ENCODE measurements at regions not wholly inside any gene's neighbourhood (a gene's known extent, or its start where the extent isn't known, plus 50 kb on each side); places are given as distances from the start of the nearest gene placed in this dataset.

DNA sequence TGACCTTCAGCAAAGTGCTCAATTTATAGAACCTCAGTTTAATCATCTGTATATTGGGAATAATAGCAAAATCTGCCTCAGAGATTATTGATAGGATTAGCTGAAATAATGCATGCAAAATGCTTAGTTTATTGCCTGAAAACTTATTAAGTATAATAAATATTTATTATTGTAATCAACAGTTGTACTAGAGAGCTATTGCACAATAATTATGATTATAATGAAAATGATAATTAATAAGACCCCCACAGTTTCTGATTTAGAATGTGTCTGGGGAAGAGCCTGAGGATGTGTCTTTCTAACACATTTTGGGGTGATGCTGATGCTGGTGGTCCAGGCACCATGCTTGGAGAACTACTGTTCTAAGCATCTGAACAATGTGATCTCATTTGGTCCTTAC is 419.6 kb downstream of the NPIPA7 start:
- DNase-seq: no peak

GRCh38 chr16:16805809-16806208 is 426.9 kb downstream of the NPIPA7 start:
- no peak for DNase-seq

GRCh38 chr16:16815641-16816040 is 436.7 kb downstream of the NPIPA7 start:
- no peak for DNase-seq

- DNase-seq: no peak
Measured at GRCh38 chr16:16817196-16817595, 438.3 kb downstream of the NPIPA7 start.

- DNase-seq: no peak
Measured at GRCh38 chr16:16821261-16821660, 442.3 kb downstream of the NPIPA7 start.

DNA sequence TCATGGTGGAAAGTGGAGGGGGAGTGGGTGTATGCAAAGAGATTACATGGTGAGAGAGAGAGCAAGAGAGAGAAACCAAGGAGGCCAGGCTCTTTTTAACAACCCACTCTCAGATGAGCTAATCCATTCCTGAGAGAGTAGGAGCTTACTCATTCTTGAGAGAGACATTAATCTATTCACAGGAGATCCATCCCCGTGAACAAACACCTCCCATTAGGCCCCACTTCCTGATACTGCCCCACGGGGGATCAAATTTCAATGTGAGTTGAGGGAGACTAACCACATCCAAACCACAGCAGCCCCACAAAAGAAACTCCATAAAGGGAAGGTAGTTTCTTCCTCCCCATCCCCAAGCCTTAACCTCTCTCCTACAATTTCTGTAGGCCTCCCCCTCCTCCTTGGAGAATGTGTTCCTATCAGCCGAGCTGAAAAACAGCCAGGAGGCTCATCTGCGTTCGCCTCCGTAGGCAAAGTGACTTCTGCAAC is 450.0 kb downstream of the NPIPA7 start:
- no peak for DNase-seq

DNA sequence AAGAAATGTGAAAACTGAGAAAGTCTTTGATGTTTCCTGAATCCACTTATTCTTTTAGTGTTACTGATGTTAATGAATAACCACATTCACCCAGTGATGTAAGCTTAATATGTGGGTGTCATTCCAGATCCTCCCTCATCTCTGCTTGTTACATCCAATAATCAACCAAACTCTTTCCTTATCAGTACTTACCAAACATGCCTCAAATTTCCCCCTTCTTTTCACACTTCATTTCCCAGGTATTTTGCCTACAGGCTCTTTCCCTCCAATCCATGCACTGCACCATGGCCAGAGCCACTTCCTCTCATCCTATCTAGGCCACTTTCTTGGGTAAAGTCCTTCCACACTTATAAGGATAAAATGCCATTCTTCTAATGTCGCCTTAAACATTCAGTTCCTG is 451.5 kb downstream of the NPIPA7 start:
- no peak for DNase-seq

DNA sequence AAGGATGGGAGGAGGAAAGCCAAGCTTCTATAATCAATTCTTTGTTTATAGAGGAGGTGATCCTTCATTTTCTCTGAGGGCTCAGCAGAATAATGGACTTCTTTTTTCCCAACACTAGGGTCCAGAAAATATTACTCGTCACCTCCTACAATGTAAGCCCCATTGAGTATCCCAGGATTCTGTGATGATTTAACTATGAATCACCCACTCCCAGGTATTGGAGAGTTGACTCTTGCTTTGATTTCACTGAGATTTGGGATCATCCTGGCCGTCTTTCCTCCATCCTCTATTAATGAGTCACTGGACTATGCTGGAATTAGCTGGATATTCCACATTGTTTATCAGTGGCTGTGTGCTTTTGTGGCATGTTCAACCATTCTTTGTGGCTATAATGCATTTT is 452.0 kb downstream of the NPIPA7 start:
- no peak for DNase-seq

DNA sequence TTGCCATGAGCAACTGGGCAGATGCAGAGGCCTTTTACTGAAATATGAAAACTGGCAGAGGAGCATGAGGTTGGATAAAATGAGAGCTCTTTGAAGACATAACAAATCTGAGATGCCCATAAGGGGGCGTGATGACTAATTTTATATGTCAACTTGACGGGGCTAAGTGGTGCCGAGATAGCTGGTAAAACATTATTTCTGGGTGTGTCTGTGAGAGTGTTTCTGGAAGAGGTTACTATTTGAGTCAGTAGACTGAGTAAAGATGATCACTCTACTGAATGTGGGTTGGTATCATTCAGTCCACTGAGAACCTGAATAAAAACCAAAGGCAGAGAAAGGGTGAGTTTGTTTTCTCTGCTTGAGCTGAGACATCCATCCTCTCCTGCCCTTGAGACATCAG is 454.2 kb downstream of the NPIPA7 start:
- DNase-seq: no peak

DNA sequence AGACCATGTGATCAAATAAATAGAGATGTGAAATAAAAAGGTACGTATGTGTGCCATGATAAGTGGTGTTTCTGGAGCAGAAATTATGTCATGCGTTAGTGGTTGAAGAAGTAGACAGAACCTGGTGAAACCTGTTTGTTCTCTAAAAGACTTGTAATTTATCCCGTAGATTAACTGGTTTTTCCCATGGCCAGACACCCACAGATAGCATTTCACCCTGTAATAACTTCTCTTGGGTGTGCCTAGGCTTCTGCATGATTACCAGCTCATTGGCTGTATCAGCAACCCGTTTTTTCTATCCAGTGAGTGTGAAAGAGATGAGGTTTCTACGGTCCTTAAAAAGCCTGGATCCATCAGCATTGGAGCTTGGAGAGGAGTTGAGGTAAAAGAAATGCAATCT is 471.3 kb downstream of the NPIPA7 start:
- no peak for DNase-seq

DNA sequence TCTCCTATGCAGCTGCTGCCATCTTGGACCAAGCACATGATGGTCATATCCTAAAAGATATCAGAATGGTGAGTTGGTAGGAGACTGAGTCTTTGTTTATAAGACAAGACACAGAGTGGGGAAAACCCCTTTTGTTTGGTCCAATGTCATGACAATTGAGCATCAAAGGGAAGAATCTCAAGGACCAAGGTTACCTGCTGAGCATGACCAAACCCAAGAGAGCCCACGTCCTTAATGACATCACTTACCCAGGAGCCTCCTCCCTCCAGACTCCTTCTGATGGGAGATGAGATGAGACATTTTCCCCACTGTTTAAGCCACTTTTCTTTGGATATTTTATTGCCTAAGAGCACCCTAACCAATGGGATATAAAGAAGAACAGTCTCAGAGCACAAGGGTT is 478.1 kb downstream of the NPIPA7 start:
- DNase-seq: no peak

- no peak for DNase-seq
Measured at GRCh38 chr16:16857603-16858283, 478.8 kb downstream of the NPIPA7 start.

DNA sequence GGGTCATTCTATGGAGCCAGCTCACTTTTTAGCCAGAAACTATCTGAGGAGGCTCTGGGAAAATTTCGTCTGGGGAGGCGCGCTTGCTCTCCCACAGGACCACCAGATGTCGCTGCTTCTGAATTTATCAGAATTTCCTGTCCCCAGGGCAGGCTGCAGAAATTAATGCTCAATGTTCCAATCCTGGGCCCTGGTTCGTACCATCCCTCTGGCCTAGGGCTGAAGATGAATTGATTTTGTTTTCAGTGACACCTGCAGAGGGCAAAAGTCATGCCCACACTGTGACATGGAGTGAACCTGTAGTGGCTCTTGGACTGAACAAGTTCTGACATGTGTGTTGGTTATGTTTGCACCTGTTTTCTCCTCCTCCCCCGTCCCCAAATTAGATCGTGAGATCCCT is 482.6 kb downstream of the NPIPA7 start:
- DNase-seq: peak; percentile 57

DNA sequence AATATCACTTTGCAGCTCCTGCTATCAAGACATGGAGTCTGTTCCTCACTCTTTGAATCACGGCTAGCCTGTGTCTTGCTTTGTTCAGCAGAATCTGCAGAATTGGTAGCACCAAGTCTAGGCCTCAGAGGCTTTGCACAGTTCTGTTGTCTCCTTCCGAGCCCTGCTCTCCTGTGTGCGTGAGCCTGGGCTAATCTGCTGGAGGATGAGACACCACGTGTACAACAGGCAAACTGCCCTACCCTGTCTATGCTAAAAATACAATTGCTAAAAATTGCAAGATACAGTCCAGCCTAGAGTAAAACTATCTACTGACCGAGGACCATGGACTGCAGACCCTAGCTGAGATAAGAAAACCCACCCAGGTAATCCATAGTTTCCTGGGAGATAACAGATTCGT is 484.7 kb downstream of the NPIPA7 start:
- no peak for DNase-seq

GRCh38 chr16:16864536-16864935 is 485.6 kb downstream of the NPIPA7 start:
- no peak for DNase-seq

- no peak for DNase-seq
Measured at GRCh38 chr16:16865374-16865773, 486.4 kb downstream of the NPIPA7 start.

- no peak for DNase-seq
Measured at GRCh38 chr16:16867973-16868372, 489.0 kb downstream of the NPIPA7 start.

DNA sequence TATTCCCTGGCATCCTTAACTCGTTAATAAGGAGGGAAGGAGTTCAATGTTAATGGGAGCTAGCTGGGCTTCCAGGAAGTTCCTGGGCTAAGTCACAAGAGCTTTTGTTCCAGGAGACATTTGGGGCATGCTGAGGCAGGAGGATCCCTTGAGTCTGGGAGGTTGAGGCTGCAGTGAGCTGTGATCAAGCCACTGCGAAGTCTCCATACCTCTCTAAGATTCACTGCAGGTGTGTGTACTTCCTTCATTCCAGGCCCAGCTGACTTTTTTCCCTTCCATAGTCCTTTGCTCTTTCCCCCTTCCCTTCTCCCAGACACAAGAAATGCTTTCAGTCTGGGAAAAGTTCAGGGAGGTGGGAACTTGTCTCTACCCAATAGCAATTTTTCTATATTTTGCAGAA is 489.8 kb downstream of the NPIPA7 start:
- DNase-seq: no peak

- no peak for DNase-seq
Measured at GRCh38 chr16:16869746-16870145, 490.8 kb downstream of the NPIPA7 start.

DNA sequence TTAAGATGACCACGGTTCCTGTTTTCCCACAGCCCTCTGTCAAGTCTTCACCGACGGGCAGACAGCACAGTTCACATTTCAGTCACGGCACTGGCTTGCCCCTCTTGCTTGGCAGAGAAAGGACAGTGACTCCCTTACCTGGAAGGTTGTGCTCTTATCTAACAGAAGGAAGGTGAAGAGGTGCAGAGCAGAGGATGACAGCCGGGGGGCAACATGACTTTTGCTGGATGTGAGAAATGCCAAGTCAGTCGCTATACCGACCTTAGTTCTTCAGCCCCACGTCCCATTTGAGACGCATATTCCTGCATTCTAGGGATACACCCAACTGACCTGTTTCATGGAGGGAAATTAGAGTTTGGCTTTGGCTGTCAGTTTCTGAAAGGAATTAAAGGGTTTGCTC is 492.3 kb downstream of the NPIPA7 start:
- no peak for DNase-seq

GRCh38 chr16:16877061-16877460 is 498.1 kb downstream of the NPIPA7 start:
- DNase-seq: no peak

DNA sequence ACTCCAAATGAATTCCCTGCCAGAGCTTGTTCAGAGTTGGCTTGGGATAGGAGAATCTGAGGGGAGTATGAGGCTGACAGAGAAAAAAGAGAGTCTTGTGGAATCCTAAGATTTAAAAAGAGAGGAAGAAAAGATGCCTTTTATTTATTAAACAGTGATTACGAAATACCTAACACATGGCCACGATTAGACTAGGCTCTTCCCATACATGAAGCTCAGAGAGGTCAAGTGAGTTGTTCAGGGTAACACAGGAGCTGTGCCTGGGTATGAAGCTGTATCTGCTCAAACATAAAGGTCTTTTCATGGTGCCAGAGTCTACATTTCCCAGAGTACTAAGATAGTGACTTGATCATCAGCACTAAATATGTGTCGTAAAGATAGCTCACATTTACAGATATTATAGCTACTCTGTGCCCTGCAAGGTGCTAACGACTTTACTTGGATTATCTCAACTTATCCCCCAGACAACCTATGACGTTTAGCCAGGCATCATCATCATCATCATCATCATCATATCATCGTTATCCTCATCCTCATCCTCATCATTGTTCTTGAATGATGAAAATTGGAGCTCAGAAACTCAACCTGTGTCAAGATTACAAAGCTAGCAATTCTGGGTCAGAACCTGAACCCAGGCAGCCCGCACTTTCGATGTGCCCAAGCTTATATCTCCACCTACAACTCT is 500.8 kb downstream of the NPIPA7 start:
- DNase-seq: no peak

- no peak for DNase-seq
Measured at GRCh38 chr16:16881814-16882213, 502.9 kb downstream of the NPIPA7 start.

DNA sequence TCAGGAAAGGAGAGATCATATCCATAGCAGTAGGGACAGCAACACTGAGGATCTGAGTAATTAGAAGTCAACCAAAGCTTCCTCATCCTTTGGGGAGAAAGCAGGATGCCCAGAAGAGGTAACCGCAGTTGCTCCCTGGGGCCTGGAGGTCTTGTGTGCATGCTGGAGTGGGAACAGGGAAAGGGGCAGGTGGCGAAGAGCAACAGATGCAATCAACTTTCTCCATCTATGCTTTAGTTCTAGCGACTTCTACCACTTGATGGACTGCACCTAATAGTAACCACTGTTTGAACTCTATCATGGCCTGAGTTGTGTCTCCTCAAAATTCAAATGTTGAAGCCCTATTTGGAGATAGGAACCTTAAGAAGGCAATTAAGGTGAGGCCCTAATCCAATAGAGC is 503.8 kb downstream of the NPIPA7 start:
- DNase-seq: no peak

GRCh38 chr16:16884451-16884850 is 505.5 kb downstream of the NPIPA7 start:
- DNase-seq: no peak

Data from stimulated activated CD4-positive, alpha-beta T cell treated with anti-CD3 and anti-CD28 coated beads, Interleukin-4, amount 100 ng/mL, for 24 hours (primary cell).